KMS-11 (cell line): ENCODE measurements at regions not wholly inside any gene's neighbourhood (a gene's known extent, or its start where the extent isn't known, plus 50 kb on each side); places are given as distances from the start of the nearest gene placed in this dataset.

Experiments used
- H2AFZ ChIP-seq: fragments of 200-600 bp; sonication (generic); 2 replicates; pipeline ENCODE4 v1.6.1; 2016; ENCODE audit warnings: antibody characterized with exemption, mixed run types, low read depth
- H3K27ac ChIP-seq: fragments of 200-600 bp; sonication (generic); 2 replicates; pipeline ENCODE4 v1.6.1; 2016; ENCODE audit warnings: mild to moderate bottlenecking, mixed run types
- H3K27me3 ChIP-seq: fragments of 200-600 bp; sonication (generic); 2 replicates; pipeline ENCODE4 v1.6.1; 2017; ENCODE audit warnings: mild to moderate bottlenecking, low read depth, mixed run types, moderate library complexity; ENCODE audit not compliant: insufficient read depth
- H3K36me3 ChIP-seq: fragments of 200-600 bp; sonication (generic); 2 replicates; pipeline ENCODE4 v1.6.1; 2017; ENCODE audit warnings: mild to moderate bottlenecking, mixed run types; ENCODE audit not compliant: insufficient read depth
- H3K4me1 ChIP-seq: fragments of 200-600 bp; sonication (generic); 2 replicates; pipeline ENCODE4 v1.6.1; 2016; ENCODE audit warnings: mild to moderate bottlenecking, low read depth, mixed run types; ENCODE audit not compliant: poor library complexity, severe bottlenecking
- H3K4me2 ChIP-seq: fragments of 200-600 bp; sonication (generic); 2 replicates; pipeline ENCODE4 v1.7.0; 2016; ENCODE audit warnings: mild to moderate bottlenecking, mixed run types
- H3K4me3 ChIP-seq: fragments of 200-600 bp; sonication (generic); IDR thresholded peaks from 2 replicates; pipeline ENCODE4 v1.6.1; 2017; ENCODE audit warnings: low read depth, low read length, mixed read lengths; ENCODE audit not compliant: insufficient read depth
- H3K79me2 ChIP-seq: fragments of 200-600 bp; sonication (generic); 2 replicates; pipeline ENCODE4 v1.6.1; 2016; ENCODE audit warnings: low read depth, mixed run types; ENCODE audit not compliant: insufficient read depth
- H3K9ac ChIP-seq: fragments of 200-600 bp; sonication (generic); 2 replicates; pipeline ENCODE4 v1.6.1; 2016; ENCODE audit warnings: mild to moderate bottlenecking, mixed run types
- H4K20me1 ChIP-seq: fragments of 200-600 bp; sonication (generic); 2 replicates; pipeline ENCODE4 v1.6.1; 2016; ENCODE audit warnings: mild to moderate bottlenecking, mixed run types; ENCODE audit not compliant: insufficient read depth
- CTCF ChIP-seq: fragments of 200-600 bp; sonication (generic); conservative IDR thresholded peaks from 2 replicates; pipeline ENCODE4 v1.6.1; 2017; ENCODE audit warnings: low read depth, mild to moderate bottlenecking, antibody characterized with exemption, low read length, moderate library complexity, mixed read lengths

DNA sequence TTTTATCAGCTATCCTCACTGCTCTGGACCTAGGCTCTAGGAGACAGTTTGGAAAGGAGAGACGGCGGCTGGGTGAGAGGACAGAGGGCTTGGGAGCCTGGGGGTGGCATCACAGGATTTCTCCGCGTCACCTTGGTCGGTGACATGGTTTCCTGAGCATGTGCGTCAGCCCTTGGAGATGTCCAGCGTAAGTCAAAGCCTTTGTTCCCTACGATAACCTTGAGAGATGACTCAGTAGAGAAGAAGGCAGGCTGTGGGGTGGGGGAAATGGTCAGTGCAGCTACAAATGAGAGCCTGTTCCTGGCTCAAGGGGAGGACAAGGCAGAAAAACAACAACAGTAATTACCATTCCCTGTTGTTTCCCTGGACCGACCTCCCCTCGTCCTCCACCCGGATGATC lies 90.2 kb upstream of the TBX3 start:
- no peak overlapping the region for H2AFZ ChIP-seq
- H3K9ac ChIP-seq, result no peak overlapping the region
- H3K27me3 ChIP-seq, result no peaks in the 10 kb centered on the region
- no peak overlapping the region for H3K4me2 ChIP-seq
- no peaks in the 10 kb centered on the region for H3K79me2 ChIP-seq
- no peak overlapping the region for H3K27ac ChIP-seq
- TF ChIP-seq CTCF, result no peak
- H3K4me1 ChIP-seq, result no peaks in the 10 kb centered on the region
- H3K4me3 ChIP-seq, result no peak overlapping the region
- H3K36me3 ChIP-seq, result no peaks in the 10 kb centered on the region
- H4K20me1 ChIP-seq, result no peaks in the 10 kb centered on the region

DNA sequence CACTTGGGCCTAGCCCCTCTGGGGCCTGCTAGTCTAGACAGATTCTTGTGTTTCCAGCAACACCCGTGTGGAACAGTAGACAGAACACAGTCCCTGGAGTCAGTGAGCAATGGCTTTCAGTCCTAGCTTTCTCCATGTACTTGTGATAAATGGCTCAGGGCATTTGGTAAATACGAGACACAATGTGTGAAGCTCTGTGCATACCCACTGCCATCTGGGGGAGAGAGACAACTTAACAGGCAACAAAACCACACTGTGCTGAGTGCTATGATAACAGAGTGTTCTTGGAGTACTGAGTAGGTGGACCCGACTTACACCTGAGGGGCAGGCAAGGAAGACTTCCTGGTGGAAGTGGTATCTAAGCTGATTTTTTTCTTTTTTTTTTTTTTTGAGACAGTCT lies 86.3 kb upstream of the TBX3 start:
- H3K36me3 ChIP-seq, result no peaks in the 10 kb centered on the region
- no peak overlapping the region for H3K4me2 ChIP-seq
- H3K27ac ChIP-seq, result no peak overlapping the region
- H3K79me2 ChIP-seq, result no peaks in the 10 kb centered on the region
- no peak overlapping the region for H3K9ac ChIP-seq
- no peak overlapping the region for H2AFZ ChIP-seq
- H3K4me1 ChIP-seq, result no peaks in the 10 kb centered on the region
- no peak for TF ChIP-seq CTCF
- no peak overlapping the region for H3K4me3 ChIP-seq
- no peaks in the 10 kb centered on the region for H3K27me3 ChIP-seq
- no peaks in the 10 kb centered on the region for H4K20me1 ChIP-seq

DNA sequence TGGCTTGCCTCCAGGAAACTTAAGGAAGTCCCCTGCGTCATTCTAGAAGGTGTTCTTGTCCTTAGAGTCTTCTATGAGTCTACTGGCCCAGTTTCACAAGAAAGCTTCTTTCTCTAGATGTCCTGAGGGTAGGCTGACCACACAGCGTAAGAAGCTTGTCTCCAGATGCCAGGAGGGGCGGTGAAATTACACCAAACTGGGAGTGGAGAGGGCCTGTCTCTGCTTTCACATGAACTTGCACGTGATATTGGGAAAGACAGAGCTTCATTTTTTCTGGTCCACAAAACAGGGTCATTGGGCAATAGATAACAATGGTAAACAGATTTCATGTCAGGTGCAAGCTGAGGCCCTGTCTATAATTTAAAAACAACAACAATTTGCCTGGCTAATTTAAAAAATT lies 85.7 kb upstream of the TBX3 start:
- Histone ChIP-seq H3K36me3 (no peaks in the 10 kb centered on the region), H2AFZ (no peak overlapping the region), H3K79me2 (no peaks in the 10 kb centered on the region), H3K4me2 (no peak overlapping the region), H3K27me3 (no peaks in the 10 kb centered on the region), H3K27ac (no peak overlapping the region), H3K9ac (no peak overlapping the region), H4K20me1 (no peaks in the 10 kb centered on the region), H3K4me3 (no peak overlapping the region), H3K4me1 (no peaks in the 10 kb centered on the region)
- no peak for TF ChIP-seq CTCF

- no peak overlapping the region for H3K4me2 ChIP-seq
- H3K27me3 ChIP-seq, result no peaks in the 10 kb centered on the region
- no peaks in the 10 kb centered on the region for H3K79me2 ChIP-seq
- no peak overlapping the region for H3K4me3 ChIP-seq
- no peak for TF ChIP-seq CTCF
- H3K27ac ChIP-seq, result no peak overlapping the region
- H3K36me3 ChIP-seq, result no peaks in the 10 kb centered on the region
- H4K20me1 ChIP-seq, result no peaks in the 10 kb centered on the region
- no peak overlapping the region for H3K9ac ChIP-seq
- no peak overlapping the region for H2AFZ ChIP-seq
- no peaks in the 10 kb centered on the region for H3K4me1 ChIP-seq
Observed at GRCh38 chr12:114767906-114768722, 84.1 kb upstream of the TBX3 start.
